VCaP (cell line): ENCODE measurements at regions not wholly inside any gene's neighbourhood (a gene's known extent, or its start where the extent isn't known, plus 50 kb on each side); places are given as distances from the start of the nearest gene placed in this dataset.

Experiments used
- H3K27ac ChIP-seq: fragments of 450-650 bp; 2 replicates; pipeline ENCODE4 v1.5.1; 2017
- TF ChIP-seq, protein P1 (sequence below): fragments of 450-650 bp; conservative IDR thresholded peaks from 2 replicates; pipeline ENCODE4 v1.5.1; 2017; ENCODE audit warnings: mild to moderate bottlenecking, moderate library complexity

GRCh38 chr4:10312568-10312967, 144.7 kb downstream of the ZNF518B start:
- TF ChIP-seq, protein P1, sequence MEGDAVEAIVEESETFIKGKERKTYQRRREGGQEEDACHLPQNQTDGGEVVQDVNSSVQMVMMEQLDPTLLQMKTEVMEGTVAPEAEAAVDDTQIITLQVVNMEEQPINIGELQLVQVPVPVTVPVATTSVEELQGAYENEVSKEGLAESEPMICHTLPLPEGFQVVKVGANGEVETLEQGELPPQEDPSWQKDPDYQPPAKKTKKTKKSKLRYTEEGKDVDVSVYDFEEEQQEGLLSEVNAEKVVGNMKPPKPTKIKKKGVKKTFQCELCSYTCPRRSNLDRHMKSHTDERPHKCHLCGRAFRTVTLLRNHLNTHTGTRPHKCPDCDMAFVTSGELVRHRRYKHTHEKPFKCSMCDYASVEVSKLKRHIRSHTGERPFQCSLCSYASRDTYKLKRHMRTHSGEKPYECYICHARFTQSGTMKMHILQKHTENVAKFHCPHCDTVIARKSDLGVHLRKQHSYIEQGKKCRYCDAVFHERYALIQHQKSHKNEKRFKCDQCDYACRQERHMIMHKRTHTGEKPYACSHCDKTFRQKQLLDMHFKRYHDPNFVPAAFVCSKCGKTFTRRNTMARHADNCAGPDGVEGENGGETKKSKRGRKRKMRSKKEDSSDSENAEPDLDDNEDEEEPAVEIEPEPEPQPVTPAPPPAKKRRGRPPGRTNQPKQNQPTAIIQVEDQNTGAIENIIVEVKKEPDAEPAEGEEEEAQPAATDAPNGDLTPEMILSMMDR, result no peak
- no peak overlapping the region for H3K27ac ChIP-seq

DNA sequence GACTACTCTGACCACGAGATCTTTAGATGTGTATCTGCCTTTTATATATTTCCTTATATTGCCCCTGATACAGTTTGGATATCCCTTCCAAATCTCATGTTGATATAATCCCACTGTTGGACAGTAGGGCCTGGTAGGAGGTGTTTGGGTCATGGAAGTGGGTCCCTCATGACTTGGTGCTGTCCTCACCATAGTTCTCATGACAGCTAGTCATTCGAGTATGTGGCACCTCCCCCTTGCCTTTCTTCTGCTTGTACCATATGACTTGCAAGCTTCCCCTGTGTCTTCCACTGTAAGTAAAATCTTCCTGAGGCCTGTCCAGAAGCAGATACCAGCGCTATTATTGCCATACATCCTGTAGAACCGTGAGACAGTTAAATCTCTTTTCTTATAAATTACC, 145.3 kb downstream of the ZNF518B start:
- no peak overlapping the region for H3K27ac ChIP-seq
- TF ChIP-seq, protein P1, result no peak

DNA sequence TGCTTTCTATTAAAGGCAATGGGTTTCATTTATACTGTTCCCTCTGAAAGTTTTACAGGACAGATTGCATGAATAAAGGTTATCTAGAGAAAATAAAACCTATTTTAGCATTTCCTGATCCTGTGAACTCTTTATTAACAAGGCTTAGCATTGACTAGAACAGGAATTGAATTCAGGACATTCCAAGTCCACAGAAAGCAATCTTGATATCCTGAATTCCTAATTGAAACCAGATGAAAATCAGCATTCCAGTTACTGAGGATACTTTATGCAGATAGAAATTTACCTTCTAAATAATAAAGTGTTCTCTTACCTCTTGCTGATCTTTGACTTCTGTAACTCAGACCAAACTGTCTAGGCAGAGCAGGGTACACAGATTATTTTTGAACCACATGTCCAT, 151.4 kb downstream of the ZNF518B start:
- TF ChIP-seq, protein P1, result no peak

DNA sequence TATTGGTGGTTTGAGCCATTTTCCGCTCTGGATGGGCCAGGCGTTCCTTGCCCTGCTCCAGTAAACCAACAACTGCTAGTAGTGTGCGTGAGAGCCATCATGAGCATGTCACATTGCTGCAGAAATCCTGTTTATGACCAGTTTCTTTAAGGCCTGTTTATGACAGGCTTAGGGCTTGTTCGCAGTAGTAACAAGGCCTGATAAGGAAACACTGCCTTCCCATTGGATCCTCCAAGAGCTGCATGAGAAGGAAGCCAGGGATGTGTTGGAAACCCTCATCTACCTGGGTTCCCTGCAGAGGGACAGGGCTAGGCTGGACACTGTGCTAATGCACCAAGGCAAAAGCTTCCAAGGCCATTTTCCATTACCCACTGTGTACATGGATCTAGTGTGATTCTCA, 153.9 kb downstream of the ZNF518B start:
- H3K27ac ChIP-seq, result no peak overlapping the region
- TF ChIP-seq, protein P1, result no peak

More for the DNA sequence above, 151.4 kb downstream of the ZNF518B start:
- no peak overlapping the region for H3K27ac ChIP-seq

GRCh38 chr4:10302096-10302495, 155.1 kb downstream of the ZNF518B start:
- no peak overlapping the region for H3K27ac ChIP-seq
- TF ChIP-seq, protein P1, result no peak

DNA sequence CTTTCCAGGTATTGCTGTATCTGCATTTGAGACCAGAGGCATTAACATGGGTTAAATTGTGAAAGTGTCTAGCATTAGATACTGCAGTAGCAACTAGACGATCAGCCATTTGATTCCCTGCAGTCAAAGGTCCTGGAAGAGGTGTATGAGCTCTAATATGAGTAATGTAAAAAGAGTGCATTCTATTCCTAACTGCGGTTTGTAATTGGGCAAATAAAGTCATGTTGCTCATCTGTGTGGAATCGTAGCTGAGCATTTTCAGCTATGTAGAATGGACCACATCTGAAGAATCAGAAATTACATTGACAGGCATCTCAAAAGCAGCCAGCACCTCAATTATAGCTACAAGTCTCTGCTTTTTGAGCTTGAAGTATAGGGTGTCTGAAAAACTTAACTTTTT, 157.6 kb downstream of the ZNF518B start:
- TF ChIP-seq, protein P1, result no peak
- H3K27ac ChIP-seq, result no peak overlapping the region

- TF ChIP-seq, protein P1, result no peak
These were observed 158.5 kb downstream of the ZNF518B start for GRCh38 chr4:10298681-10299080.

GRCh38 chr4:10296730-10297129, 160.5 kb downstream of the ZNF518B start:
- H3K27ac ChIP-seq, result peak overlapping the region; percentile 73
- TF ChIP-seq, protein P1, result no peak

More at GRCh38 chr4:10298681-10299080, 158.5 kb downstream of the ZNF518B start:
- H3K27ac ChIP-seq, result no peak overlapping the region
